DND-41 (cell line): ENCODE measurements at regions not wholly inside any gene's neighbourhood (a gene's known extent, or its start where the extent isn't known, plus 50 kb on each side); places are given as distances from the start of the nearest gene placed in this dataset.

Experiments
- CTCF ChIP-seq: IDR thresholded peaks from 2 replicates; pipeline ENCODE4 v1.5.1; 2012; ENCODE audit warnings: borderline replicate concordance, low read length, moderate library complexity, mild to moderate bottlenecking; ENCODE audit not compliant: poor library complexity, severe bottlenecking; ENCODE audit errors: extremely low read depth
- EZH2 ChIP-seq: IDR thresholded peaks from 3 replicates; pipeline ENCODE4 v1.6.1; 2012; ENCODE audit warnings: borderline replicate concordance, low read depth, mild to moderate bottlenecking, moderate library complexity, low read length, inconsistent platforms; ENCODE audit not compliant: severe bottlenecking

- TF ChIP-seq CTCF (no peak), EZH2 (no peak)
Observed at GRCh38 chr22:22713416-22713815, 69.0 kb downstream of the GGTLC2 start.
